ENCODE measurements at regions not wholly inside any gene's neighbourhood (a gene's known extent, or its start where the extent isn't known, plus 50 kb on each side); places are given as distances from the start of the nearest gene placed in this dataset.
"Not testable (repeated sequence)": the region's sequence is repeated elsewhere in the genome, so short reads cannot be mapped to it uniquely, and the experiment has no call there.

DNA sequence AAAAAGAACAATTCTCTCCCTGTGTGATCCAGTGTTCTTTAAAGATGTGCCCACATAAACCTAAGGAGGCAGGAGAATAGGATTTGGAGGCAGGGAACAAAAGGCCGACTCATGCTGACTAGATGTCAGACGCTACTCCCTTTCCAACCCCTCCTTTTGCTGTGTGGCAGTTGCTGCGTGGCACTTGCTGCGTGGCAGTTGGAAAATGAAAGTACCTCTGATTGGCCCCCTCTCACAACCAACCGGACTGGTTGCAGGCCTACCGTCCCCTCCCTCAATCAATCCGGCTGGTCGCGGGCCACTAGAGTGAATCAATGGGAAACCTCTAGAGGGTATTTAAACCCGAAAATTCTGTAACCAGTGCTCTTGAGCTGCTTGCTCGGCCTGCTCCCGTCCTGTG, 551.0 kb downstream of the KIF4B start:
- FAIRE-seq (no peak), DNase-seq (ENCODE audit: low read depth) (no peak)
- TF ChIP-seq, protein P1, sequence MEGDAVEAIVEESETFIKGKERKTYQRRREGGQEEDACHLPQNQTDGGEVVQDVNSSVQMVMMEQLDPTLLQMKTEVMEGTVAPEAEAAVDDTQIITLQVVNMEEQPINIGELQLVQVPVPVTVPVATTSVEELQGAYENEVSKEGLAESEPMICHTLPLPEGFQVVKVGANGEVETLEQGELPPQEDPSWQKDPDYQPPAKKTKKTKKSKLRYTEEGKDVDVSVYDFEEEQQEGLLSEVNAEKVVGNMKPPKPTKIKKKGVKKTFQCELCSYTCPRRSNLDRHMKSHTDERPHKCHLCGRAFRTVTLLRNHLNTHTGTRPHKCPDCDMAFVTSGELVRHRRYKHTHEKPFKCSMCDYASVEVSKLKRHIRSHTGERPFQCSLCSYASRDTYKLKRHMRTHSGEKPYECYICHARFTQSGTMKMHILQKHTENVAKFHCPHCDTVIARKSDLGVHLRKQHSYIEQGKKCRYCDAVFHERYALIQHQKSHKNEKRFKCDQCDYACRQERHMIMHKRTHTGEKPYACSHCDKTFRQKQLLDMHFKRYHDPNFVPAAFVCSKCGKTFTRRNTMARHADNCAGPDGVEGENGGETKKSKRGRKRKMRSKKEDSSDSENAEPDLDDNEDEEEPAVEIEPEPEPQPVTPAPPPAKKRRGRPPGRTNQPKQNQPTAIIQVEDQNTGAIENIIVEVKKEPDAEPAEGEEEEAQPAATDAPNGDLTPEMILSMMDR (IDR thresholded peaks at IDR 0.05; ENCODE audit: insufficient read depth, low read length, severe bottlenecking), result no peak
- Histone ChIP-seq H3K27me3 (ENCODE audit: control insufficient read depth, insufficient read depth, low read length) (no peaks in the 10 kb centered on the region), H3K36me3 (ENCODE audit: control insufficient read depth, insufficient read depth, low read length) (no peaks in the 10 kb centered on the region), H3K4me3 (ENCODE audit: low read depth, low read length) (no peak overlapping the region)

DNA sequence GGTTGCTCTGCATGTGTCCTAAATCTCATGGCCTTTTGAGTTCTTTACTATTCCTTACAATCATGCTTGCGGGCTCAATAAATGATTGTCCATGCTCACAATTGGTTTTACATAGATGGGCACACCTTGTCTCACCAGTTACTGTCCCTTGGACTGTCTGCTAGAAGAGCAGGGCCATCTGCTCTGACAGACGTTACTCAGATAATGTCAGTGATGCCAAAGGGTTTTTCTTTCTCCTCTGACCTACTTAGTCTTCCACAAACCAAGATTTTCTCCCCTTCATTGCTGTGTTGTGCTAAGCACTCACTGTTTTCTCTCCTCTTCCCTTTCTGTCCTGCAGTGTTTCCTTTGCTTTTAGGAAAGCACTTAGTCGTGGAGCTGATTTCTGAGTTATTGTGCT, 562.3 kb downstream of the KIF4B start:
- Histone ChIP-seq H3K36me3 (ENCODE audit: control insufficient read depth, insufficient read depth, low read length) (no peaks in the 10 kb centered on the region), H3K27me3 (ENCODE audit: control insufficient read depth, insufficient read depth, low read length) (no peaks in the 10 kb centered on the region), H3K4me3 (ENCODE audit: low read depth, low read length) (no peak overlapping the region)
- TF ChIP-seq, protein P1 (IDR thresholded peaks at IDR 0.05; ENCODE audit: insufficient read depth, low read length, severe bottlenecking), result no peak
- FAIRE-seq, result no peak
- DNase-seq (ENCODE audit: low read depth), result no peak

DNA sequence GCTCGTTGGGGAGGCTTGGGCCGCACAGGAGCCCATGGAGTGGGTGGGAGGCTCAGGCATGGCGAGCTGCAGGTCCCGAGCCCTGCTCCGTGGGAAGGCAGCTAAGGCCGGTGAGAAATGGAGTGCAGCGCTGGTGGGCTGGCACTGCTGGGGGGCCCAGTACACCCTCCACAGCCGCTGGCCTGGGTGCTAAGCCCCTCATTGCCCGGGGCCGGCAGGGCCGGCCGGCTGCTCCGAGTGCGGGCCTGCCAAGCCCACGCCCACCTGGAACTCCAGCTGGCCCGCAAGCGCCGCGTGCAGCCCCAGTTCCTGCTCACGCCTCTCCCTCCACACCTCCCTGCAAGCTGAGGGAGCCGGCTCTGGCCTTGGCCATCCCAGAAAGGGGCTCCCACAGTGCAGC, 573.3 kb downstream of the KIF4B start:
- not testable (repeated sequence) for DNase-seq (ENCODE audit: low read depth); H3K36me3 ChIP-seq (ENCODE audit: control insufficient read depth, insufficient read depth, low read length); H3K4me3 ChIP-seq (ENCODE audit: low read depth, low read length); FAIRE-seq; H3K27me3 ChIP-seq (ENCODE audit: control insufficient read depth, insufficient read depth, low read length)

DNA sequence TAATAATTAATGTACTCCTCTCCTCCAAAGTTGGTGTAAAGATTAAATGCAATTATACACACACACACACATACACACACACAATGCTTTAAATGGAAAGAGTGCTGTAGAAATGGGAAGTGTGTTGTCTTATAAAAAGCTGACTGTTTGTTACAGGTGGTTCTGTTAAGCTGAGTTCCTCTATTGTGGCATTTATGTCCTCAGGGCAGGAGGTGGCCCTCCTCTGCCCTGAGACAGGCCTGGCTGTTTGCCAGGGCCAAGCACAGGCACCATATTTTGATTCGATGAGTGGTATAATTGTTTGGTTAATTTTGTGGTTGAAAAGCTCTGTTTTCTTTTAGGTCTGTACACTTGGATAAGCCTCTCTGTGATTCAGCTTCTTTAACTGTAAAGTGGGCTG, 573.9 kb downstream of the KIF4B start:
- FAIRE-seq, result no peak

DNA sequence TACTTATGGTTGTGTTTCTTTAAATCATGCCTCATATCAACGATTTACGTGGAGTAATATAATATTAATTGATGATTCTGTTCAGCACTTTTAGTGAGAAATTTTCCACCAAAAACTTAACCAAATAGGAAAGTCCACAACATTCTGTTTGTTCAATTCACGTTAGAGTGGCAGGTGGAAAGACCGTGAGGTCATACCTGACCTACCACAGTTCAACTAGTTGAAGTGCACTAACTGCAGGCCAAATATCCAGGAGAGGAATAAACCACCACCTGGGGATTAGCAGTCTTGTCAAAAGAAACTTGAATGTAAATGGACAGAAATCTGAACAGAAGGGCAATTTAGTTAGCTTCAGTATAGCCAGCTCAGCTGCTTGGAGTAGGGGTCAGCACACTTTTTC, 577.7 kb downstream of the KIF4B start:
- DNase-seq (ENCODE audit: low read depth) (no peak), FAIRE-seq (no peak)
- Histone ChIP-seq H3K4me3 (ENCODE audit: low read depth, low read length) (no peak overlapping the region), H3K36me3 (ENCODE audit: control insufficient read depth, insufficient read depth, low read length) (no peaks in the 10 kb centered on the region), H3K27me3 (ENCODE audit: control insufficient read depth, insufficient read depth, low read length) (no peaks in the 10 kb centered on the region)
- TF ChIP-seq, protein P1 (IDR thresholded peaks at IDR 0.05; ENCODE audit: insufficient read depth, low read length, severe bottlenecking), result no peak

More for the DNA sequence above, 573.9 kb downstream of the KIF4B start:
- TF ChIP-seq, protein P1 (IDR thresholded peaks at IDR 0.05; ENCODE audit: insufficient read depth, low read length, severe bottlenecking), result no peak
- no peak overlapping the region for H3K4me3 ChIP-seq (ENCODE audit: low read depth, low read length)
- DNase-seq (ENCODE audit: low read depth), result no peak
- no peaks in the 10 kb centered on the region for H3K27me3 ChIP-seq (ENCODE audit: control insufficient read depth, insufficient read depth, low read length)
- H3K36me3 ChIP-seq (ENCODE audit: control insufficient read depth, insufficient read depth, low read length), result no peaks in the 10 kb centered on the region

DNA sequence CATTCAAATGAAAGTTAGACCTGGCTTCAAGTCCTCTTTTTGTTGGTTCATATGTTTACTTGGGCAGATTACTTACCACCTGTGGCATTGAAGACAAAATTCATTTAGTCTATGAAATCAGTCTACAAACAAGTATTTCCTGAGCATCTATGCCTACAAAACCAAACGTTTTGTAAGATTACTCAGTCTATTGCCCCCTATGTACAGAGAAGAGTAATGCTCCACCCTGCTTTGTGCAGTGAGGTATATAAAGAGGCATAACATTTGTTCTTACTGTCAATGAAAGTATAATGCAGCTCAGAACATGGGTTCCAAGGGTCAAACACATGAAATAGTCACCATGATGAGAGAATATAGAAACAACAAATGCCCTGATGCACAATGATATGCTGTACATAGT, 580.7 kb downstream of the KIF4B start:
- no peak for FAIRE-seq
- Histone ChIP-seq H3K4me3 (ENCODE audit: low read depth, low read length) (no peak overlapping the region), H3K27me3 (ENCODE audit: control insufficient read depth, insufficient read depth, low read length) (no peaks in the 10 kb centered on the region), H3K36me3 (ENCODE audit: control insufficient read depth, insufficient read depth, low read length) (no peaks in the 10 kb centered on the region)
- TF ChIP-seq, protein P1 (IDR thresholded peaks at IDR 0.05; ENCODE audit: insufficient read depth, low read length, severe bottlenecking), result no peak
- no peak for DNase-seq (ENCODE audit: low read depth)

Data from bronchial epithelial cell (primary cell).